ENCODE measurements at regions not wholly inside any gene's neighbourhood (a gene's known extent, or its start where the extent isn't known, plus 50 kb on each side); places are given as distances from the start of the nearest gene placed in this dataset.
"Not testable (repeated sequence)": the region's sequence is repeated elsewhere in the genome, so short reads cannot be mapped to it uniquely, and the experiment has no call there.

- DNase-seq (ENCODE audit: low read depth in 2 of 2): no peak
Measured at GRCh38 chr3:124043023-124043422, 51.1 kb upstream of the ROPN1 start.

GRCh38 chr3:124044956-124045355 is 53.0 kb upstream of the ROPN1 start:
- no peak for DNase-seq (ENCODE audit: low read depth in 2 of 2)

GRCh38 chr3:124048967-124049798 is 57.3 kb upstream of the ROPN1 start:
- DNase-seq (ENCODE audit: low read depth in 2 of 2): no peak

- DNase-seq (ENCODE audit: low read depth in 2 of 2): no peak
Measured at GRCh38 chr3:124051636-124052035, 59.7 kb upstream of the ROPN1 start.

- DNase-seq (ENCODE audit: low read depth in 2 of 2): no peak
Measured at GRCh38 chr3:124053871-124054270, 61.9 kb upstream of the ROPN1 start.

- no peak for DNase-seq (ENCODE audit: low read depth in 2 of 2)
Measured at GRCh38 chr3:124056846-124057245, 64.9 kb upstream of the ROPN1 start.

- DNase-seq (ENCODE audit: low read depth in 2 of 2): no peak
Measured at GRCh38 chr3:124057420-124057819, 65.5 kb upstream of the ROPN1 start.

GRCh38 chr3:124059580-124059979 is 67.7 kb upstream of the ROPN1 start:
- no peak for DNase-seq (ENCODE audit: low read depth in 2 of 2)

GRCh38 chr3:124063197-124063909 is 71.4 kb upstream of the ROPN1 start:
- no peak for DNase-seq (ENCODE audit: low read depth in 2 of 2)

GRCh38 chr3:124064050-124064449 is 72.1 kb upstream of the ROPN1 start:
- DNase-seq (ENCODE audit: low read depth in 2 of 2): no peak

GRCh38 chr3:124066543-124066942 is 74.6 kb upstream of the ROPN1 start:
- DNase-seq (ENCODE audit: low read depth in 2 of 2): not testable (repeated sequence)

GRCh38 chr3:124069706-124070105 is 77.8 kb upstream of the ROPN1 start:
- not testable (repeated sequence) for DNase-seq (ENCODE audit: low read depth in 2 of 2)

- DNase-seq (ENCODE audit: low read depth in 2 of 2): not testable (repeated sequence)
Measured at GRCh38 chr3:124075090-124075489, 83.2 kb upstream of the ROPN1 start.

GRCh38 chr3:124075753-124076152 is 83.8 kb upstream of the ROPN1 start:
- DNase-seq (ENCODE audit: low read depth in 2 of 2): no peak

GRCh38 chr3:124076235-124076634 is 84.3 kb upstream of the ROPN1 start:
- no peak for DNase-seq (ENCODE audit: low read depth in 2 of 2)

- DNase-seq (ENCODE audit: low read depth in 2 of 2): no peak
Measured at GRCh38 chr3:124078953-124079911, 87.3 kb upstream of the ROPN1 start.

- DNase-seq (ENCODE audit: low read depth in 2 of 2): no peak
Measured at GRCh38 chr3:124079912-124080276, 88.0 kb upstream of the ROPN1 start.

GRCh38 chr3:124082343-124082742 is 90.4 kb upstream of the ROPN1 start:
- no peak for DNase-seq (ENCODE audit: low read depth in 2 of 2)

GRCh38 chr3:124084022-124084881 is 92.3 kb upstream of the ROPN1 start:
- DNase-seq (ENCODE audit: low read depth in 2 of 2): no peak

GRCh38 chr3:124088801-124089200 is 96.9 kb upstream of the ROPN1 start:
- DNase-seq (ENCODE audit: low read depth in 2 of 2): no peak

- no peak for DNase-seq (ENCODE audit: low read depth in 2 of 2)
Measured at GRCh38 chr3:124089214-124089613, 97.3 kb upstream of the ROPN1 start.

Data from stimulated activated CD8-positive, alpha-beta memory T cell treated with anti-CD3 and anti-CD28 coated beads, Interleukin-15, amount 100 ng/mL, for 4 hours (primary cell).